Muscle of leg (tissue), 3 donors: ENCODE measurements at regions not wholly inside any gene's neighbourhood (a gene's known extent, or its start where the extent isn't known, plus 50 kb on each side); places are given as distances from the start of the nearest gene placed in this dataset.

ENCODE experiments used
- DNase-seq: peaks from one replicate; pipeline ENCODE4 v3.0.0; 2013
- H3K27ac ChIP-seq: one replicate; pipeline ENCODE4 v1.5.1; 2013; ENCODE audit warnings: mild to moderate bottlenecking, low read length, control low read depth
- H3K27me3 ChIP-seq: one replicate; pipeline ENCODE4 v1.6.1; 2013; ENCODE audit warnings: low read length; ENCODE audit not compliant: control insufficient read depth, insufficient read depth
- H3K36me3 ChIP-seq: one replicate; pipeline ENCODE4 v1.6.1; 2013; ENCODE audit warnings: low read length; ENCODE audit not compliant: control insufficient read depth, insufficient read depth
- H3K4me1 ChIP-seq: one replicate; pipeline ENCODE4 v1.6.1; 2013; ENCODE audit warnings: low read length; ENCODE audit not compliant: control insufficient read depth, insufficient read depth
- H3K4me3 ChIP-seq: one replicate; pipeline ENCODE4 v1.5.1; 2013; ENCODE audit warnings: low read length, control low read depth
- H3K9me3 ChIP-seq: replicated peaks from 2 replicates; pipeline ENCODE4 v1.6.1; 2013; ENCODE audit warnings: low read depth, low read length; ENCODE audit not compliant: control insufficient read depth
- WGBS: methylation state at CpG from one replicate; pipeline ENCODE4 v1.1.5; 2013; ENCODE audit warnings: missing lambda C conversion rate; ENCODE audit not compliant: insufficient coverage; 5-methylcytosine and 5-hydroxymethylcytosine counted together

GRCh38 chr1:87558921-87559320, 230.2 kb downstream of the LMO4 start:
- no peak overlapping the region for H3K4me3 ChIP-seq
- WGBS: no CpG with 5 or more reads among the region's 3 CpGs
- DNase-seq: no peak
- H3K9me3 ChIP-seq: no peaks in the 10 kb centered on the region
- no peak overlapping the region for H3K27ac ChIP-seq
- no peaks in the 10 kb centered on the region for H3K36me3 ChIP-seq
- H3K4me1 ChIP-seq: no peaks in the 10 kb centered on the region
- no peaks in the 10 kb centered on the region for H3K27me3 ChIP-seq

GRCh38 chr1:87560137-87560536, 231.5 kb downstream of the LMO4 start:
- no peak overlapping the region for H3K4me3 ChIP-seq
- no peak overlapping the region for H3K27ac ChIP-seq
- 100% methylated on average over 1 of the region's 3 CpGs for WGBS
- H3K36me3 ChIP-seq: no peaks in the 10 kb centered on the region
- H3K4me1 ChIP-seq: no peaks in the 10 kb centered on the region
- H3K27me3 ChIP-seq: no peaks in the 10 kb centered on the region
- no peak for DNase-seq
- no peaks in the 10 kb centered on the region for H3K9me3 ChIP-seq

- Histone ChIP-seq H3K27ac (no peak overlapping the region), H3K27me3 (no peaks in the 10 kb centered on the region), H3K9me3 (no peaks in the 10 kb centered on the region), H3K4me3 (no peak overlapping the region), H3K36me3 (no peaks in the 10 kb centered on the region), H3K4me1 (no peaks in the 10 kb centered on the region)
- WGBS: 60% methylated on average over 1 of the region's 3 CpGs
- no peak for DNase-seq
These were observed 232.1 kb downstream of the LMO4 start for GRCh38 chr1:87560601-87561360.

- Histone ChIP-seq H3K36me3 (no peaks in the 10 kb centered on the region), H3K27ac (no peak overlapping the region), H3K4me1 (no peaks in the 10 kb centered on the region), H3K4me3 (no peak overlapping the region), H3K27me3 (no peaks in the 10 kb centered on the region), H3K9me3 (no peaks in the 10 kb centered on the region)
- DNase-seq: no peak
- no CpG with 5 or more reads among the region's 4 CpGs for WGBS
These were observed 234.5 kb downstream of the LMO4 start for GRCh38 chr1:87563211-87563610.

- Histone ChIP-seq H3K36me3 (no peaks in the 10 kb centered on the region), H3K4me3 (no peak overlapping the region), H3K27me3 (no peaks in the 10 kb centered on the region), H3K27ac (no peak overlapping the region), H3K4me1 (no peaks in the 10 kb centered on the region), H3K9me3 (no peaks in the 10 kb centered on the region)
- DNase-seq: peak; percentile 25
- 14% methylated on average over 1 of the region's 5 CpGs for WGBS
These were observed 237.2 kb downstream of the LMO4 start for GRCh38 chr1:87565861-87566260.

GRCh38 chr1:87568005-87568404, 239.3 kb downstream of the LMO4 start:
- H3K4me3 ChIP-seq: no peak overlapping the region
- no CpG with 5 or more reads among the region's 4 CpGs for WGBS

GRCh38 chr1:87568911-87569310, 240.2 kb downstream of the LMO4 start:
- H3K27me3 ChIP-seq: no peaks in the 10 kb centered on the region
- H3K27ac ChIP-seq: no peak overlapping the region
- WGBS: 33% methylated on average over 1 of the region's 3 CpGs
- H3K36me3 ChIP-seq: no peaks in the 10 kb centered on the region
- no peak overlapping the region for H3K4me3 ChIP-seq
- DNase-seq: no peak
- no peaks in the 10 kb centered on the region for H3K4me1 ChIP-seq
- H3K9me3 ChIP-seq: no peaks in the 10 kb centered on the region

More at GRCh38 chr1:87568005-87568404, 239.3 kb downstream of the LMO4 start:
- H3K4me1 ChIP-seq: no peaks in the 10 kb centered on the region
- no peak for DNase-seq
- no peaks in the 10 kb centered on the region for H3K27me3 ChIP-seq
- H3K9me3 ChIP-seq: no peaks in the 10 kb centered on the region
- no peak overlapping the region for H3K27ac ChIP-seq
- no peaks in the 10 kb centered on the region for H3K36me3 ChIP-seq

- Histone ChIP-seq H3K27ac (no peak overlapping the region), H3K4me3 (no peak overlapping the region), H3K27me3 (no peaks in the 10 kb centered on the region), H3K4me1 (no peaks in the 10 kb centered on the region), H3K9me3 (no peaks in the 10 kb centered on the region), H3K36me3 (no peaks in the 10 kb centered on the region)
- no peak for DNase-seq
- 79% methylated on average over 2 of the region's 4 CpGs for WGBS
These were observed 243.3 kb downstream of the LMO4 start for GRCh38 chr1:87572008-87572407.

- no peaks in the 10 kb centered on the region for H3K9me3 ChIP-seq
- DNase-seq: no peak
- H3K27me3 ChIP-seq: no peaks in the 10 kb centered on the region
- no peak overlapping the region for H3K4me3 ChIP-seq
- no peaks in the 10 kb centered on the region for H3K4me1 ChIP-seq
- H3K36me3 ChIP-seq: no peaks in the 10 kb centered on the region
- no peak overlapping the region for H3K27ac ChIP-seq
- no CpG with 5 or more reads among the region's 2 CpGs for WGBS
These were observed 244.2 kb downstream of the LMO4 start for GRCh38 chr1:87572891-87573290.

GRCh38 chr1:87575528-87575927, 246.8 kb downstream of the LMO4 start:
- Histone ChIP-seq H3K4me1 (no peaks in the 10 kb centered on the region), H3K36me3 (no peaks in the 10 kb centered on the region), H3K27ac (no peak overlapping the region), H3K4me3 (no peak overlapping the region), H3K27me3 (no peaks in the 10 kb centered on the region), H3K9me3 (no peaks in the 10 kb centered on the region)
- WGBS: no CpG with 5 or more reads among the region's 3 CpGs
- DNase-seq: peak; percentile 22

- no peak overlapping the region for H3K4me3 ChIP-seq
- WGBS: 20% methylated on average over 2 of the region's 3 CpGs
These were observed 249.8 kb downstream of the LMO4 start for GRCh38 chr1:87578464-87578863.

More at GRCh38 chr1:87578464-87578863, 249.8 kb downstream of the LMO4 start:
- DNase-seq: no peak
- Histone ChIP-seq H3K4me1 (no peaks in the 10 kb centered on the region), H3K9me3 (no peaks in the 10 kb centered on the region), H3K36me3 (no peaks in the 10 kb centered on the region), H3K27ac (no peak overlapping the region), H3K27me3 (no peaks in the 10 kb centered on the region)
